Activated B cell treated with CpG ODN at 0.5 μM for 24 hours (primary cell): ENCODE measurements at regions not wholly inside any gene's neighbourhood (a gene's known extent, or its start where the extent isn't known, plus 50 kb on each side); places are given as distances from the start of the nearest gene placed in this dataset.

Experiments used
- ATAC-seq: fragments of 200-7000 bp; cut with Tn5 transposase; one replicate; pipeline ENCODE4 v1.10.0; 2021; ENCODE audit warnings: low read depth, mild to moderate bottlenecking, moderate library complexity
- CTCF ChIA-PET: fragments of 350-600 bp; sonication (Branson Sonifier 250); formaldehyde crosslinking; loops from one replicate; lab custom pipeline; 2021; ENCODE audit warnings: antibody characterized with exemption; lab: Charles Lee
- POLR2A ChIA-PET: fragments of 350-600 bp; sonication (Branson Sonifier 250); formaldehyde crosslinking; loops from one replicate; lab custom pipeline; 2021; ENCODE audit warnings: antibody characterized with exemption; lab: Charles Lee
- DNase-seq: peaks from one replicate; pipeline ENCODE4 v3.0.0; 2022
- H3K27ac Mint-ChIP-seq: one replicate; pipeline ENCODE4 v1.8.0; 2020; ENCODE audit warnings: mixed read lengths
- H3K27me3 Mint-ChIP-seq: one replicate; pipeline ENCODE4 v1.8.0; 2021; ENCODE audit warnings: mixed read lengths
- H3K36me3 Mint-ChIP-seq: one replicate; pipeline ENCODE4 v1.8.0; 2021; ENCODE audit warnings: low read depth, mixed read lengths
- H3K4me1 Mint-ChIP-seq: one replicate; pipeline ENCODE4 v1.8.0; 2021; ENCODE audit warnings: mixed read lengths
- H3K4me3 Mint-ChIP-seq: one replicate; pipeline ENCODE4 v1.8.0; 2020; ENCODE audit warnings: mild to moderate bottlenecking, mixed read lengths
- H3K9me3 Mint-ChIP-seq: one replicate; pipeline ENCODE4 v1.8.0; 2020; ENCODE audit warnings: mixed read lengths
- CTCF ChIP-seq: fragments of 200-600 bp; IDR thresholded peaks from one replicate; pipeline ENCODE4 v1.8.0; 2022; ENCODE audit warnings: antibody characterized with exemption, mild to moderate bottlenecking
- intact Hi-C: fragments of 100-400 bp; cut with micrococcal nuclease; formaldehyde crosslinking; loops from one replicate; pipeline ENCODE4 v1.15.1; 2024

- DNase-seq (no peak), ATAC-seq (no peak)
- intact Hi-C loops, result no loop called here
- H3K27ac Mint-ChIP-seq, result no peak overlapping the region
- no peaks in the 10 kb centered on the region for H3K27me3 Mint-ChIP-seq
- no peaks in the 10 kb centered on the region for H3K36me3 Mint-ChIP-seq
- H3K4me3 Mint-ChIP-seq, result no peak overlapping the region
- ChIA-PET POLR2A (no interaction called here), CTCF (no interaction called here)
- H3K4me1 Mint-ChIP-seq, result no peaks in the 10 kb centered on the region
- TF ChIP-seq CTCF, result no peak
- peaks cover 3% of the 10 kb centered on the region for H3K9me3 Mint-ChIP-seq
Observed at GRCh38 chr2:14136030-14136429, 496.5 kb upstream of the LRATD1 start.

GRCh38 chr2:14137643-14138042 lies 494.9 kb upstream of the LRATD1 start:
- DNase-seq (no peak), ATAC-seq (no peak)
- Mint-ChIP-seq H3K27me3 (no peaks in the 10 kb centered on the region), H3K27ac (no peak overlapping the region), H3K36me3 (no peaks in the 10 kb centered on the region), H3K9me3 (peaks cover 3% of the 10 kb centered on the region), H3K4me3 (no peak overlapping the region), H3K4me1 (no peaks in the 10 kb centered on the region)
- CTCF ChIA-PET, result no interaction called here
- POLR2A ChIA-PET, result no interaction called here
- intact Hi-C loops, result no loop called here
- TF ChIP-seq CTCF, result no peak

GRCh38 chr2:14140009-14140550 lies 492.4 kb upstream of the LRATD1 start:
- intact Hi-C loops, result no loop called here
- Mint-ChIP-seq H3K27ac (no peak overlapping the region), H3K4me3 (no peak overlapping the region), H3K36me3 (no peaks in the 10 kb centered on the region), H3K9me3 (peaks cover 11% of the 10 kb centered on the region), H3K4me1 (peaks cover 8% of the 10 kb centered on the region), H3K27me3 (no peaks in the 10 kb centered on the region)
- ChIA-PET POLR2A (no interaction called here), CTCF (no interaction called here)
- ATAC-seq (no peak), DNase-seq (no peak)
- no peak for TF ChIP-seq CTCF

- ChIA-PET POLR2A (no interaction called here), CTCF (no interaction called here)
- ATAC-seq (no peak), DNase-seq (no peak)
- Mint-ChIP-seq H3K4me3 (no peak overlapping the region), H3K36me3 (no peaks in the 10 kb centered on the region), H3K9me3 (peaks cover 8% of the 10 kb centered on the region), H3K27ac (no peak overlapping the region), H3K4me1 (peaks cover 8% of the 10 kb centered on the region), H3K27me3 (no peaks in the 10 kb centered on the region)
- no peak for TF ChIP-seq CTCF
- intact Hi-C loops, result no loop called here
Observed at GRCh38 chr2:14143435-14143834, 489.1 kb upstream of the LRATD1 start.

- intact Hi-C loops, result no loop called here
- H3K4me3 Mint-ChIP-seq, result no peak overlapping the region
- H3K36me3 Mint-ChIP-seq, result no peaks in the 10 kb centered on the region
- peaks cover 8% of the 10 kb centered on the region for H3K9me3 Mint-ChIP-seq
- ChIA-PET POLR2A (no interaction called here), CTCF (no interaction called here)
- DNase-seq (no peak), ATAC-seq (no peak)
- H3K27me3 Mint-ChIP-seq, result no peaks in the 10 kb centered on the region
- no peak for TF ChIP-seq CTCF
- no peak overlapping the region for H3K27ac Mint-ChIP-seq
- H3K4me1 Mint-ChIP-seq, result peaks cover 8% of the 10 kb centered on the region
Observed at GRCh38 chr2:14148216-14148615, 484.3 kb upstream of the LRATD1 start.
